Hypothalamus (tissue), 51 donors: ENCODE measurements at regions not wholly inside any gene's neighbourhood (a gene's known extent, or its start where the extent isn't known, plus 50 kb on each side); places are given as distances from the start of the nearest gene placed in this dataset.

ENCODE experiments used
- DNase-seq, 51 donors: peaks; one replicate each; lab custom pipeline; 2025; lab: John Stamatoyannopoulos, UW

DNA sequence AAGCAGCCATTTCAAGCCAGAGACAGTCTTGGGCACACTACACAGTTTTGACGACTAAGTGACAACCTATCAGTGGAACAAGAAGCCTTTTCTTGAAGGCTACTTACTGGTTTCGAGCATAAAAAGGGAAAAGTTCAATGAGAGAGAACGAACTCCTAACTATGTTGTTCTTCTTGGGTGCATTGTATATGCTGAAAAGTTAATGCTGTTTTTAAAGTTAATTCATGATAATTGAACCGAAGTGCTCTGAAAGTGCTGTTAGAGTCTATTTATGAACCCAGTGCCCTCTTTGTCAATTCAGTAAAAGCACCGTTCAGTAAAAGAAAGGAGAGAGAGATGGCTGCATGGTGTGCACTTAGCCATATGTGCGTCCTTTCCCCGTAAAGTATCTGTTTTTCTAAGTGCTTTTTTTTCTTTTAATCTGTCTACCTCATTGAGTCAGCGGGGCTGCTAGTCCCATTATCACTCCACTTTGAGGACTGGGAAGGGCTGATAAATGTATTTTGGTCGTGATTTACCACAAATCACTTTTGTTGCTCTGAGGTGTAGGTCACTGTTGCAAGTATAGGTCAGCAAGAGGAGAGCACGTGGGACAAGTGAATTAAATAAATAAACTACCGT, 380.7 kb upstream of the GOLIM4 start:
- DNase-seq: no peak

DNA sequence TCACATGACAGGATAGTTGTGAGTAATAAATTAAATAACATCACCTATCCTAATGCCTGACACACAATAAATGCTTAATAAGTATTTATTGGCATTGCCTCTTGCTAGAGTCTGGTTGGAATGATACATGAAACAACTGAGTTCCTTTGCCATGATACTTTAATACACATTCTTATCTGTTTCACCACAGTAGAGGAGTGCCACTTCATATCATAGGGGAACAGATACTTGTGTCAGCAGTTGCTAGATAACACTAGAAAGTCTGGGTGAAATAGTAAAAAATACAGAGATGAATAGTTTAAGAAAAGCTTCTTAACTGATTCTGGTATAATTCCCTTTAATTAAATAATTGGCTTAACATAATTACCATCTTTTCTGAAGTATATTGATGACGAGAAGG, 380.0 kb upstream of the GOLIM4 start:
- no peak for DNase-seq

DNA sequence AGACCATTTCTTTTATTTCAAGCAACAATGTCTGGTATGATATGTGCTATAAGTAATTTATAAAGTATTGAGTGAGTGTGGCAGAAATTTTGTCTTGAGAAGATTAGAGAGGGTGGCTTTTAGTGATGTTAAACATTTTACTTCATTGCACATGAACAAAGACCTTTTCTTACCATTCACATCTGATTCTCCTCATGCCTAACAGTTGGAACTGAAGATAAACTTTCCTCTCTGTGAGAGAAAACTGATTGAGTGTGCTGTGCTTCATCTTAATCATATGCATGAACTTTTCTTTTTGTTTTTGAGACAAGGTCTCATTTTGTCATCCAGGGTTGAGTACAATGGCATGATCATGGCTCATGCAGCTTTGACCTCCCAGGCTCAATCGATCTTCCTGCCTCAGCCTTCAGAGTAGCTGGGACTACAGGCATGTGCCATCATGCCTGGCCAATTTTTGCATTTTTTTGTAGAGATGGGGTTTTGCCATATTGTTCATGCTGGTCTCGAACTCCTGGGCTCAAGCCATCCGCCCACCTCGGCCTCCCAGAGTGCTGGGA, 377.7 kb upstream of the GOLIM4 start:
- DNase-seq: no peak

DNA sequence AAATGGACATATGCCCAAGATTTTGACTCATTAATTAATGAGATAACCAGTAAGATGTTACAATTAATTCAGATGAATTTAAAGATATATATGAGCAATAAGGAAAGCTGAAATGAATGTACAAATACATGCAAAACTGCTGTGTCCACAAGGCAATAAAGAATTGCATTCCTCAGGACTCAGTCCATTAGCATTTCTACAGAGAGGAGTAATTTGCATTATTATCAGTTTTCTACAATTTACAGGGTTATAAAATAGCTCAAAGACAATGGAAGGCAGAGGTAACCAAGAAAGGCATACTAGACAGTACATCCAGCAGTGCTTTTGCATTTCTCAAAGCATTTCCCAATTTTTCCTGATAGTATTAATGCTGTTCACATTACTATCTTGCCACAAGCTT, 377.1 kb upstream of the GOLIM4 start:
- no peak for DNase-seq

DNA sequence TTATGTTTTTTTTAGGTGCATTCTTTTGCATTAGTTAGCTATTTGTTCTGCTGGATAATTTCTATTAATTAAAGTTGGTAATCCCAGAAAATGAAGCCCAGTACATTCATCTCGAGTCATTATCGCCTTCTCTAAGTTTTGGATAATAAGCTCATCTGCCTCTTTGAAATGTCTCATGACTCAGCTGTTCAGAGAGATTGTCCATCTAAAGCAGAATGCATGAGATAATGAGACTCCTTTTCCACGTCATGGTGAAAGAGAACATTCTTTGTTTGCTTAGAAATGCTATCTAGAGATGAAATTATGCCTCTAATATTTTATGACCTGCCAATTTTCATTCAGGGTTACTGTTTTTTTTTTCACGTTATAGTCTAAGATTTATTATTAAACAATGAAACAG, 374.7 kb upstream of the GOLIM4 start:
- DNase-seq: no peak

DNA sequence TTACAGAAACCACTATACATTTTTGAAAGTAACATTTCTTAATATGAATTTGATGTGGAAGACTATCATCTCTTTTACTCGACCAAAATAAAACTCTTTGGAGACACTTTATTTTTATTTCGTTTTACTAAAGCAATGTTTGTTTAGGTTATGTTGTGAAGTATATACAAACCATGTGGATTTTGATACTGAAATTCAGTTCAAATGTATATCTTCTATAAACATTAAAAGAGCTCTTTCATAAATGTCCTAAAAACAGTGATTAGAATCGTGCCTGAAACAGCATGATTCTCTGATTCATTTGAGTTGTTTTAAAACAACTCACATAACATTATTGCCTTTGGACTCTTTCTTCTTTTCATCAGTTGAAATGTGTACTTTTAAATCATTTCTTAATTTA, 373.7 kb upstream of the GOLIM4 start:
- no peak for DNase-seq

DNA sequence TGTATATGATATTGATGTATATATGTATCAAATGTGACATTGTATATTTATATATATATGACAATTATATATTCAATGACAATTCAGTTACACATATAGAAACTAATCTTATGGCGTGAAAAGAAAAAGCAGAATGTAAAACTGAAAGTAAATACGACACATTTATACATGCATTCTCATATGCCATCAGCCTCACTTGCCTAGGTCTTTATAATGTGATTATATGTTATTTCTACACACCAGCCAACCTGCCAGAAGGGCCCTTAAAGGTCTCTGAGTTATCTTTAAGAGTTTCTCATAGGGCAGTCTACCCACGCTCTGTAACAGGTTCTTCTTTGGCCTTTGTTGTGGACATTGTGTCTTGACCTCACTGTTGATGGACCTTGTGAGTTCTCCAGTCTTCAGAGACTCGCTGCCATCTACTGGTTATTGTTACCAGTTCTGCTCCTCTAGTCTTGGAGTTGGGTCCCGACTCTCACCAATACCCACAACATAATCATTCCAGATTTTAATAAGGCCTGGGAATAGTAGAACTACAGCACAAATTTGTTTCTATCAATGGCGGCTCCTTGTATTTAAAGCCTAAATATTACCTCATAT, 371.5 kb upstream of the GOLIM4 start:
- peak in 13 of 51 donors; percentile 0 to 33 (median 12) for DNase-seq

DNA sequence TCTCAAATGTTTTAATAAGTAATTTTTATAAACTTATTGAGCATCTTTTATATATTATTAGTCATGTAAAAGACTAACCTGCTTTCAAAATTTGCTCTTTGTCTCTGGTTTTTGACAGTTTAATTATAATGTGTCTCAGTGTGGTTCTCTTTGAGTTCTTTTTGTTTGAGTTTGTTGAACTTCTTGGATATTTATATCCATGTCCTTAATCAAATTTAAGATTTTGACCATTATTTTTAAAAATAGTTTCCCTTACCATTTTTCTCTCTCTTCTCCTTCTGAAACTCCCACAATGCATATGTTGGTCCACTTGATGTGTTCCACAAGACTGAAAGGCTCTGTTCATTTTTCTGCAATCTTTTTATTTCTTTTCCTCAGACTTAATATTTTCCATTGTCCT, 366.1 kb upstream of the GOLIM4 start:
- no peak for DNase-seq

DNA sequence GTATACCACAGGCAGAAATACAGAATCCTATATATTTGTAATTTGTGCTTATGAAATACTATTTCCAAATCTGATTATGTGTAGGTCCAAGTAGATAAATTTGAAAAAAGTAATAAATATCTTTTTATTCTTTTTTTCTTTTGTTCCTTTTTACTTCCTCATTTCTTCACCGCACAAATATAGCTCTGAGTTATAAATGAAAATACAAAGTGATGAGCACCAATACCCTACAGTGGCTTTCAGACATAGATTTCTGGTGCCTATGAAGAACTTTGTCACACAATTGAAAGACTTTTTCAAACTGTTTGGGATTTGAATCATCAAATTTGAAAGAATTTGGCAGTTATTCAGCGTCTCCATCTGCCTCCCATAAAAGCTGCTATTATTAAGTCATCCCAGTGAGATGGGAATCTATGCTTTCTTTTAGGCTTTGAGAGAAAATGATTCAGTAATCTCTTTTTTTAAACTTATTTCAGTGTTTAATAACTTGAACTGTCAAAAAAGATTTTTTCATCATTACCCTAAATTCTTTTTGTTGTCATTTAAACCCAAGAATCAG, 363.6 kb upstream of the GOLIM4 start:
- no peak for DNase-seq

DNA sequence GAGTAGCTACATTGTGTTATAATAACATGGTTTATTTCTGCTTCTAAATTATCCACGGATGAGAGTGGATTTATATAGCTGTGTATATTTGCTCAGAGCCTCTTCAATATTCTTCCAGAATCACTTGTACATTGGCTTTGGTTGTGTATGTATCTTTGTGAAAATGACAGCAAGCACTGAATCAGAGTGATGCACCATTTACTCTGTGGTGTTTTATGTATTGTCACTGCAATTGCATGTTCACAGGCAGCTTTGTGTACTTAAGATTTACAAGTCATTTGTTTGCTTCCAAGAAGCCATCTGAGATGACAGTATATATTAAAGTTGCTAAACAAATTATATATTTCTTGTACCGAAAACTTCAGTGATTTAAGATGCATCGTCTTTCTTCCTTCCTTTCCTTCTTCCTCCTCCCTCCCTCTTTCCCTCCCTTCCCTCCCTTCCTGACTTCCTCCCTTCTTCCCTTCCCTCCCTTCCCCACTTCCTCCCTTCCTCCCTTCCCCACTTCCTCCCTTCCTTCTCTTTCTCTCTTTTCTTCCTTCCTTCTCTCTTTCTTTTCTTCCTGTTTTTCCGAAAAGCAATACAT, 362.3 kb upstream of the GOLIM4 start:
- DNase-seq: no peak

DNA sequence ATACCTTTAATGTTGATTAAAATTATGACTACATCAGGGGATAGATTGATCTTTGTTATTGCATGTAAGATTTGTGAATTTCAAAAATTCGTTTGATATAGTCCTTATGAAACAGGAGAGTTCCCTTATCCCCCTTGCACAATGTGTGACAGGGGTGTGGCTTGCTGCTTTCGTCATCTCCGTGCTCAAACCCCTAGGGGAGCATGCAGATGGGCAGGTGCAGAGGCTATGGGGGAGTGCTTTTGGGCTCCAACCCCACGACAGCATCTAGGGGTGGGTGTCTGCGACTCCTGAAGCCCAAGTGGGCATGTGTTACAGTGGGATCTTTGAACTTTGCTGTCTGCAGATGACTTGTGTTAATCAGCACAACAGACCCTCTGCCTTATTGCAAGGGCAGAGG, 360.1 kb upstream of the GOLIM4 start:
- DNase-seq: no peak

DNA sequence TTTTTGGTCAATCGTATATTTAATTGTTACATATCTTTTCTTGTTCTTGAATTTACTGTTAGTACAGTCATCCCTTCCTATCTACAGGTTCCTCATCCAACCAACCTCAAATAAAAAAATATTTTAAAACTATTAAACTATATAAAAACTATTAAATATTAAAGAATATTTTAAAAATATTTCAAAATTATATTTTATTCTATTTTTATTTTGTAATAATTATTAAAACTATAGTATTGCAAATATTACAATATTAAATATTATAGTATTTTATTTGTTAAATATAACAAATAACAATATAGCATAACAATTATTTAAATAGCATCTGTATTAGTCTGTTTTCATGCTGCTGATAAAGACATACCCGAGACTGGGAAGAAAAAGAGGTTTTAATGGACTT, 357.9 kb upstream of the GOLIM4 start:
- no peak for DNase-seq

DNA sequence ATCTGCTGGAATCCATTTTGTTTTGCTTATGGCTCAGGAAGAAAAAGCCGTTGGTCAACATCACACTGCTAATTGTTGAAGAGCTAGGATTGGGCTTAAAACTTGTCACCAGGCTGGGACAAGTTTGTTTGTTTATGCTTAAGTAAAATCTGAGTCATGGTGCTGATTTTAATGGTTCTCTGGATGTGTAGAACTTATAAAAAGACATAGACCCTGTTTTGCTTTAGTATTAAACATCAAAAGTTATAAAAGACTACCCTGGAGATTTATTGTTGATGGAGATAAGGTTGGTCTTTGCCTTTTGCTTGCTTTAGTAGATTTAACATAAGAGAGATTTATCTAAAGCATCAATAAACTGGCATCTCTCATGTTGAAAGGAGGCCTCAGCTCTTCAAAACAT, 348.2 kb upstream of the GOLIM4 start:
- no peak for DNase-seq

DNA sequence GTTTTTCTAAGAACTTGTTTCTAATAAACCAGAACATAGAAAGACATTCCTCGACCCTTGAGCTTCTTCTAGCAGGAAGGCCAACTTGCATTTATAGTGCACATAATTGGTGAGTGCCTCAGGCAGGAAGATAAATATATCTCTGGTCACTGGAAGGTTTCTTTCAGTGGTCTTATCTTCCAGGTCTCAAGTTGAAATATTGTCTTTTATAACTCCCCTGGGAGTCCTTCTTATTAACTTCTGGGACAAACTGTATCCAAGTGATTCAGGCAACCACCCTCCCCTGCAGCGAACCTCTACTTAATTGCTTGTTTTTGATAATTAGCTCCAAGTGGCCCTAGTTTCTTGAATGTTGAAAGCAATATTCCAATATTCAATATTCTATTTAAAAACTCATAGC, 346.8 kb upstream of the GOLIM4 start:
- DNase-seq: no peak

DNA sequence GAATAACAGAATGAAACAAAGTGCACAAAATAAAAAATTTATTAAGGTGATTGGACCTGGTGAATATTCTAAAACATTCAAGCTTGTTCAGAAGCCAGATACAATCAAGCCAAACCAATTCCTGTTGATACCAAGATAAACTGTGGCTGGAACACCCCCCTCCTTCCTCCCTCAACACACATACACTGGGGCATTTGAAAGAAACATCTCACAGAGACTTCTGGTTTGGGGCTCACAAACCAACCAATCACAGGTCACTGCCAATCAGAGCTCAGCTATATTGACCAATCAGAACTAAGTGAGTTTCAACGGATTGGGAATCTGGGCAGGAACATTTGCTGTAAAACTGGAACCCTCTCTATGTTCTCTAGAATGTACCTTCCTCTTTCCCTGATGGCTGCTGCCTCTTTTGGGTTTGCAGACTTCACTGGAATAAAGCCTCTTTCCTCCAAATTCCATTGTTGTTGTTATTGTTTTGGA, 340.6 kb upstream of the GOLIM4 start:
- no peak for DNase-seq

DNA sequence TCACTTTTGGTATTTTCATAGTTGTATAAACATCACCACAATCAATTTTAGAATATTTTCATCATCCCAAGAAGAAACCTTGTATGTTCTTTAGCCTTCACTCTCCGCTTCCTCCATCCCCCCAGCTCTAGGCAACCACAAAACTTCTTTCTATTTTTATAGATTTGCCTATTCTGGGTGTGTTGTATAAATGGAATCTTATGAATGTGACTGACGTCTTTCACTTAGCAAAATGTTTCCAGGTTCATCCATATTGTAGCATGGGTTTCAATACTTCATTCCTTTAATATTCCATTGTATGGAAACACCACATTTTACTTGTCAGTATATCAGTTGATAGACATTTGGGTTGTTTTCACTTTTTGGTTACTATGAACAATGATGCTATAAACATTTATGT, 335.8 kb upstream of the GOLIM4 start:
- no peak for DNase-seq

DNA sequence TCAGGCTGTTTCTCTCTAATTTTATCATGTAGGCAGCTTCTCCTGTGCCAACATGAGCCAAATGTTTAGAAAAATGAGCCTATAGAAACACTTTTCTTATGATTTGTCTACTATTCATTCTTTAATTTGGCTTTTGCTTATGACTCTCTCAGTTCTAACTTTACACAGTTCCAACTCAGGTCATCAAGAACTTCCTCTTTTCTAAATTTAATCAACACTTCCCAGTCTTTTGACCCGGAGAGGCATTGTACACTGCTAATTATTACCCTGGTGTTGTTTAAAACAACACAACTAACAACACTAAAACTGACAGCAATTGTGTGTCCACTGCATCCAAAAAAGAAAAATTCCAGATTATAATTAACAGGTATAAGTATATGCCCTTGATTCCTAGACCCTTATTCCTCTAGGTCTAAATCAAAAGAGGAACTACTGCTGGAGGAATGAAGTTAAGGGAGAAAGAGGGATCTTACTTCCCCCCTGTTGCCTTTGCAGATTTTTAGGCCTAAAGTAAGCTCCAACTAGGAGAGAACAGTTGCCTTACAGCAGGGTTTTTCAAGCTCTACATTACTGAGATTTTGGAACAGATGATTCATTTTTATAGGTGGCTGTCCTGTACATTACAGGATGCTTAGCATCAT, 332.2 kb upstream of the GOLIM4 start:
- DNase-seq: no peak

DNA sequence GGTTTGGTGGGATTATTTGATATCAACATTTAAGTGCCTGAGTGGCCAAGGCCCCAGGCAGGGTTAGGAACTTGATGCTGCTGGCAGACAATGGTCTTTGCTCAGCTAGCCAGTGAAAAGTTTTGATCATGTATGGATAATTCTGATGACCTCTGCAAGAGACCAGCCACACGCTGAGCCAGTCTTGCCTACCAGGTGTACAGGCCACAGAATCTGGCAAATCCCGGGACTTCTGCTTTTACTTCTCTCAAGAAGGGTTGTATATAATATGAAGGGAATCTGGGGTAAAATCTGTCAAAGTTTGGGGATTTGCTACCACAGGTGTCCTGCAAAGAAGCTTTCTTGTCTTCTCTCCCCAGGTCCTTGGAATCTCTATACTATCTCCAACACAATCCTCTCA, 331.4 kb upstream of the GOLIM4 start:
- DNase-seq: no peak

DNA sequence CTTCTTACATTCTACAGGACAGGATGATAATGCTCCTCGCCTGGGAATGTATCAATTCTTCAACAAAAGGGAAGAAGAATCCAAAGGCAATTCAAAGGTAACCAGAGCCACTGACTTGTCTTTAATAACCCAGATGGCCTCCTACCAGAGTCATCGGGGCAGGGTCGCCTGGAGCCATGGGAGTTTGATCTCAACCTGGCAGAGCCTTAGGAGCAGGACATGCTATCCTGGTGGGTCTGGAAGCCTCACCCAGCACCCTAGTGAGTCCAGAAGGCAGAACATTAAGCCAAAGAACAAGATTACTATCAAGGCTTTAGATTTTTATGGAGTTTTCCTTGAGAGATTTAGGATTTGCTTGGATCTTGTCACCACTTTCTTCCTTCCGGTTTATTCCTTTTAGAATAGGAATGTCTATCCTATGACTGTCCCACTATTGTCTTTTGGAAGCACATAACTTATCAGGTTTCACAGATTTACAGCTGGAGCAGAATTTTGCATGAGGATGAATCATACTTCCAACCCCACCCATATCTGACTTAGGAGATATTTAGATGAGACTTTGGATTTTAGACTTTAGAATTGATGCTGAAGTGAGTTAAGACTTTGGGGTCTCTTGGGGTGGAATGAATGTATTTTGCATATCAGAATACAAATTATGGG, 330.3 kb upstream of the GOLIM4 start:
- DNase-seq: no peak

DNA sequence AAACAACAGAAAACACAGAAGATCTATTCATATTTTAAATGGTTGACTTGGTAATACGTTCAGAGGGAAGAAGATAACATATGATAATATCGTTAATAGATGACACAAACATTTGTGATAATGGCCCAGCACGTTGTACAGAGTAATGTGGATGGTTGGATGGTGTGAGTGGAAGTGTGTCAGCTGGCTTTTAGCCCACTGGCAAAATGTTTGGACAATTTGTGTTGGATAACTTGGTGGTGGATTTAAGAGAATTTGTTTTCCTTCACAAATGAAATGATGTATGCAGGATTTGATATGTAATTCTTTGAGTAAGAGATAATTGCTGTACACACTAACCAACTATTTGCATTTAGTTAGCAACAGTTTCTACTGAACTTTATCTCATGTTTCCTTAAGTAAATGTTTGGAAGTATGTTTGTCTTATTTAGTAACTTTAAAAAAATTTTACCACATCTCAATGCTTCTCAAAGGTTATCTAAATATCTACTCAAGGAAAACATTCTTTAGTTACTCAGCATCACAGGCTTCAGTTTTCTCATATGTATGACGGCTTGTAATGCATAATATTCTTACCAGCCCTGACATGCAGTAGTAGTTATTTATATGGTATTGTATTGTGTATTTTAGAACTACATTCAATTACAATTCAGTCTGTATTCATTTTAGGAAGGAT, 328.5 kb upstream of the GOLIM4 start:
- no peak for DNase-seq
